Right lobe of liver (tissue), 4 donors: ENCODE measurements at regions not wholly inside any gene's neighbourhood (a gene's known extent, or its start where the extent isn't known, plus 50 kb on each side); places are given as distances from the start of the nearest gene placed in this dataset.
A peak's percentile ranks its signal among the peaks of the same experiment; 100 is the strongest.

ENCODE experiments used
- CTCF ChIP-seq, 4 donors: fragments of 200-600 bp in 3 of 4; fragments of 450-650 bp in 1 of 4; IDR thresholded peaks; one replicate each; pipeline versions ENCODE4 v1.5.1 to v1.8.0; 2016 to 2022; ENCODE audit warnings: antibody characterized with exemption in 4 of 4, mild to moderate bottlenecking in 2 of 4
- POLR2A ChIP-seq: fragments of 450-650 bp; IDR thresholded peaks from one replicate; pipeline ENCODE4 v1.6.1; 2017; ENCODE audit warnings: antibody characterized with exemption, mild to moderate bottlenecking
- donor health status: DM: no; HTN: no; CAD: no.
- donor health status: DM: no; HTN: no; CAD: no.
- donor health status: DM: no; HTN: yes; CAD: no.

DNA sequence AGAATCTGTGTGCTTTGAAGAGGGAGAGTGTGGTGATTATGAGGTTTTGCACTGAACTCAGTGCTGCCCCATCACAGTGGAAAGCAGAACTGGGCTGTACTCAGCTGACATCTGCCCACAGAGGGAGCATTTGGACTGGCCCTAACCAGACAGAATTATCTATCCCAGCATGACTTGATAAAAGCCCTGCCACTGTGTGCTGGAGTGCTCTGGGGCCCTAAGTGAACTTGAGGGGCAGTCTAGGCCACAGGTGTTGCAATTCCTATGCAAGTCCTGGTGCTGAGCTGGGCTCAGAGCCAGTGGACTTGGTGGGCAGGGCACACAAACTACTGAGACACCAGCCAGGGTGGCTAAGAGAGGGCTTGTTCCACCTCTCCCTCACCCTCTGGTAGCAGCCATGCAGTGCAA, 269.2 kb upstream of the CTNNB1 start:
- TF ChIP-seq CTCF (IDR thresholded peaks at IDR 0.05) (peak in 1 of 4 donors; percentile 46), POLR2A (no peak)
